HepG2 (cell line): ENCODE measurements at regions not wholly inside any gene's neighbourhood (a gene's known extent, or its start where the extent isn't known, plus 50 kb on each side); places are given as distances from the start of the nearest gene placed in this dataset.

ENCODE experiments used
- BRCA1 ChIP-seq: sonication (generic); formaldehyde crosslinking; IDR thresholded peaks from 2 replicates; pipeline ENCODE4 v1.4.0; 2020; ENCODE audit warnings: missing genetic modification reagents
- IRF9 ChIP-seq: sonication (generic); formaldehyde crosslinking; IDR thresholded peaks from 2 replicates; pipeline ENCODE4 v1.8.0; 2022; ENCODE audit warnings: missing genetic modification reagents, mild to moderate bottlenecking, borderline replicate concordance
- MLX ChIP-seq: IDR thresholded peaks from 2 replicates; pipeline ENCODE4 v1.6.1; 2016
- SAP130 ChIP-seq: IDR thresholded peaks from 2 replicates; pipeline ENCODE4 v1.6.1; 2016; ENCODE audit warnings: low read depth
- SP140L ChIP-seq: sonication (generic); formaldehyde crosslinking; IDR thresholded peaks from 2 replicates; pipeline ENCODE4 v1.4.0; 2020; ENCODE audit warnings: missing genetic modification reagents, borderline replicate concordance
- TCF12 ChIP-seq, 2 experiments: fragments of 450-650 bp in 1 of 2; sonication (generic) in 1 of 2; formaldehyde crosslinking in 1 of 2; IDR thresholded peaks; 2 replicates each; pipeline versions ENCODE4 v1.6.1 to v1.8.0; 2017 to 2022; ENCODE audit warnings: antibody characterized with exemption in 1 of 2, mild to moderate bottlenecking in 1 of 2, missing genetic modification reagents in 1 of 2, moderate library complexity in 1 of 2
- TRAFD1 ChIP-seq: sonication (generic); formaldehyde crosslinking; IDR thresholded peaks from 2 replicates; pipeline ENCODE4 v1.5.1; 2020; ENCODE audit warnings: missing genetic modification reagents, mild to moderate bottlenecking, borderline replicate concordance
- USF2 ChIP-seq, 2 experiments: sonication (generic) in 1 of 2; formaldehyde crosslinking in 1 of 2; IDR thresholded peaks; 2 replicates each; pipeline versions ENCODE4 v1.5.1 to v1.6.1; 2011 to 2020; ENCODE audit warnings: borderline replicate concordance in 1 of 2, low read depth in 1 of 2, low read length in 1 of 2, mild to moderate bottlenecking in 1 of 2, missing genetic modification reagents in 1 of 2, moderate library complexity in 1 of 2
- ZNF703 ChIP-seq: sonication (generic); formaldehyde crosslinking; IDR thresholded peaks from 2 replicates; pipeline ENCODE4 v1.5.1; 2020; ENCODE audit warnings: missing genetic modification reagents, mild to moderate bottlenecking, moderate library complexity, borderline replicate concordance

- TF ChIP-seq TCF12 (IDR thresholded peaks at IDR 0.05), result no peak
- no peak for TF ChIP-seq TCF12 (CRISPR knock-in tag; IDR thresholded peaks at IDR 0.05)
- TF ChIP-seq SAP130 (CRISPR knock-in tag), result no peak
- no peak for TF ChIP-seq SP140L
- TF ChIP-seq TRAFD1, result no peak
- TF ChIP-seq BRCA1, result no peak
- TF ChIP-seq USF2 (IDR thresholded peaks at IDR 0.05; ENCODE audit: low read depth, low read length), result no peak
- TF ChIP-seq USF2 (CRISPR knock-in tag; IDR thresholded peaks at IDR 0.05; ENCODE audit: borderline replicate concordance), result no peak
- TF ChIP-seq ZNF703, result no peak
- no peak for TF ChIP-seq MLX (CRISPR knock-in tag)
- TF ChIP-seq IRF9 (CRISPR knock-in tag), result no peak
Observed at GRCh38 chr5:97443740-97444139, 260.7 kb upstream of the RIOK2 start.
